Inferior parietal cortex (tissue), 1 donor: ENCODE measurements at regions not wholly inside any gene's neighbourhood (a gene's known extent, or its start where the extent isn't known, plus 50 kb on each side); places are given as distances from the start of the nearest gene placed in this dataset.

Experiments
- DNase-seq: peaks from one replicate; pipeline ENCODE4 v3.0.0-alpha.2; 2016; ENCODE audit errors: extremely low spot score

DNA sequence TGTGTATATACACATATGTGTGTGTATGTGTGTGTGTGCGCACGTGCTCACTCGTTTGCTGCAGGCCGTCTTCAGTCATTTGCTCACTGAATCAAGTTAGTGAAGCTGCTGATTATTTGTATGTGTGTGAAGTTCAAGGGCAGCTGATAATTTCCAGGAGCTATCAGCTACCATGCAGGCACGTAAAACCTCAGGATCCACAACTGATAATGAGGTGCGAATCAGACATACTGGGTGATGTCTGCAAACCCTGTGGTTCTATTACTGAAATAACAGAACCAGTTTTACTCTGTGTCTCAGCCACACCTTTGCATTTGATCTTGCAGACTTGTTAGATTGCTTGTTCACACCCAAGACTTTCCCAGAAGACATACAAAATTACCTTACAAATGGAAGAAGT, 257.6 kb downstream of the TAF11L14 start:
- no peak for DNase-seq

DNA sequence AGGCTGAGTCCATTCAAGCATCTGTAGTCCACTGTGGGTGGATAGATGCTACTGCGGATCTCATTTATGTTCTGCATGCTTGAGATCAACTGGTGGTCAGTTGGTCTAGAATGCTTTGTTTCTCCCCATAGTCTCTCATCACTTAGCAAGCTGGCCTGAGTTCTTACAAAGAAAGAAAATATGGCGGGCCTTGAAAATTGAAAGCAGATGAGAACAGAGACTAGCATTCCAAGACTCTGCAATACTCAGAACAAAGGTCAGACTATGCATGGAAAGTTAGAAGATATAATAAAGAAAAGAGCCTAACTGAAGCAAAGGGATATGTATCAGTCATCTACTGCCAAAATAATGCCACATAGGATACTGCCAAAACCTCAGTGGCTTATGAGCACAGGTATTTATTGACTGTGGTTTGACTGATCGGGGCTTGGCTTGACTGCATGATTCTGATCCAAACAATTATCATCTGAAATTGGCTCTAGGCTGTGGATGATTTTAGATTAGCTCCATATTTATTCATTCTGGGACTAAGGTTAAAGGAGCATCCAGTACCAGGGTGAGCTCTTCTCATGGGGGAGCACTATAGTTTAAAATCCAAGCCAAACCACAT, 258.9 kb downstream of the TAF11L14 start:
- DNase-seq: no peak

GRCh38 chr5:17895288-17896033, 261.2 kb downstream of the TAF11L14 start:
- DNase-seq: no peak

DNA sequence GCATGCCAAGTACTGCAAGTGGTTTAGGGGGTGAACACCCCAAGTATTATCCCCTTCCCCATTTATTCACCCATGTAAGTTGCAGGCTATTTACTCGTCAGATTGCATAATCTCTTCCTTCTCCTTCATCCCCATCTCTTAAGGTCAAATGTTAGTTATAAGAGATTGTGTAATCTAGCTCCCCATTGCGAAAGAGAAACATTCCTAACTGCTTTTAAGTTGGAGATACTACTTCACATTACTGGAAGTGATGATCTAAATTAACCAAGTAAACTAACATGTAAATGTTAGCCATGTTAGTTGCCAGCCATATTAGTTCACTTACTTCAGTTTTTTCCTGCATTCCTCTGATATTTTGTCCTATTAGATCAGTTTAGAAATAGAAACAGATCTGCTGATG, 262.3 kb downstream of the TAF11L14 start:
- DNase-seq: no peak

- DNase-seq: no peak
Measured at GRCh38 chr5:17897776-17898175, 263.5 kb downstream of the TAF11L14 start.

DNA sequence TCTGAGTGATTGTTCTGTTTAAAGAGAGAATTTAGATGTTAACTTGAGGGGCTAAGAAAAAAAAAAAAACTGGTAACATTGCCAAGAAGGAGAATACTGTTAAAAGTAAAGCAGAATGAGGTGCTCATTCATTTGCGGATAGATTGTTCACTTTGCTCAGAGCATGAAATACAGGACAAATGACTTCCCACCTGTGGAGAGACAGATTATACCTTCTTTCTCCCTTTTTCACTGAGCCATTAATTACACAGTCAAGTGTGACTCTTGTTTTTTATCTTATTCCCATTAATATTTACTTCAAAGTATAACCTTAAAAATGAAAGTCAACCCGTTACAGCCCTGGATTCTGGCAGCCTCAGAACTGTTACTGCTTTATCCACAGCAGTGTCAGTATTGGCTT, 264.5 kb downstream of the TAF11L14 start:
- no peak for DNase-seq

DNA sequence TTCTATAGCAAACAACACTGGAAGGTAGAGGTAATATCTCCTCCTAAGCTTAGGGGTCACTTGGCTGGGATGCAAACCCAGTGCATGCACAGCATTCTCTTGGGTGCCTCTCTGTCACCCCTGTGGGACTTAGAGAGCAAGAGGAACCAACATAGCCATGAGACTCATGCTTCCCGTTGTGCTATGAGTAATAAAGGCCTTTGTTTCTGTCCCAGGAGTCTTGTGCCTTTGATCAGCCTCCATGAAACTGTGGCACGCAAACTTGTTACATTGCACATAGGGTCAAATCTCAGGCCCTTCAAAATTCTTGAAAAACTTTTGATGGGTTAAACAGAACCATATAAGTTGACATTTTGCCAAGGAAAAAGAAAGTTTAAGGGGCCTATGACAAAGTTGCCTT, 272.8 kb downstream of the TAF11L14 start:
- DNase-seq: no peak

DNA sequence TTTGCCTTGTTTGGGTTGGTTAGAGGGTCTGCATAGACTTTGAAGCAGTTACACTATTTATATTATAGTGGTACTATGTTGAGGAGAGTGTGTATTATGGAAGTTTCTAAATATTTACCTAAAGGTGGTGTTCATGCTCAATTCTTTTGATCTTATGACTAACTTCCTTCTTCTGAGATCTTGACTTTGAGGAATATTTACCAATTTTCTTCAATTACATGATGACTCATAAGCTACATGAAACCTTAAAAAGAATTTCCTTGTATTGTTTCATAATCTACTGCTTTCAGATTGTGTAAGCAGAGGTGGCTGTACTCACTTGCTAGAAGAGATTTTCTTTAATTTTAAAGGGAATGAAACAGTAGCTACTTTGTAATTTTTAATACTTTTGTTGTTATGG, 276.1 kb downstream of the TAF11L14 start:
- no peak for DNase-seq

GRCh38 chr5:17912794-17913193, 278.5 kb downstream of the TAF11L14 start:
- no peak for DNase-seq

DNA sequence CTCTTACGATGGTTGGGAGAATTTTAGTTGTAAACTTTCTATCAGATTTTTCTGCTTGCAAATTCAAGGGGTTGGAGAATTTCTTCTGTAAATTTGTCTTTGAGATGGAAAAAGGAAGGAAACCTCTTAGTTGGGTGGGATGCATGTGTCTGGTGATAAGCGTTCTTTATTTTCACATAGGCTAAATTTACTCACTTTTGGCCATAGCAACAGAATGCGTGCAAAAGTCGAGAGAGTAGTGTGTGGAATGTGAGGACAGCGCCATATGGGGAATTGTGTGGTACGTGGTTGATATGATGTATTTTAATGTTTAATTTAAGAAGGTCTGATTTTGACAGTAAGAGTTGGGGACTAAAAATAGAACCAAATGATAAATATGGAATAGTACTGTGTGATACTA, 282.2 kb downstream of the TAF11L14 start:
- peak; percentile 36 for DNase-seq

DNA sequence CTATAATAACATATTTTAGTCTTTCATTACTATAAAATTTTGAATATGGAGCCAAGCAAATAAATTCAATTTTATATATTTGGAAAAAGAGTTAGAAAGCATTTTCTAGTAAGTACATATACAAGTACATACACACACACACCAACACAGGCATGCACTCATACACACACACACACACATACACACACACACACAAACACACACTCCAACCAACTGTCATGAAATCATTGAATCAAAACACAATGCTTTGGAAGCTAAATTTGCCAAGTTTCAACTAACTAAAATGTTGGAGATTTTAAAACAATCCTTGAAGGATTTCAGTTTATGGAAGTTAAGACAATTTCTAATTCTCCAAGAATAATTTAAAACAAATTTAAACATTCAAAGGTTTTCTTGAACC, 283.2 kb downstream of the TAF11L14 start:
- DNase-seq: no peak

DNA sequence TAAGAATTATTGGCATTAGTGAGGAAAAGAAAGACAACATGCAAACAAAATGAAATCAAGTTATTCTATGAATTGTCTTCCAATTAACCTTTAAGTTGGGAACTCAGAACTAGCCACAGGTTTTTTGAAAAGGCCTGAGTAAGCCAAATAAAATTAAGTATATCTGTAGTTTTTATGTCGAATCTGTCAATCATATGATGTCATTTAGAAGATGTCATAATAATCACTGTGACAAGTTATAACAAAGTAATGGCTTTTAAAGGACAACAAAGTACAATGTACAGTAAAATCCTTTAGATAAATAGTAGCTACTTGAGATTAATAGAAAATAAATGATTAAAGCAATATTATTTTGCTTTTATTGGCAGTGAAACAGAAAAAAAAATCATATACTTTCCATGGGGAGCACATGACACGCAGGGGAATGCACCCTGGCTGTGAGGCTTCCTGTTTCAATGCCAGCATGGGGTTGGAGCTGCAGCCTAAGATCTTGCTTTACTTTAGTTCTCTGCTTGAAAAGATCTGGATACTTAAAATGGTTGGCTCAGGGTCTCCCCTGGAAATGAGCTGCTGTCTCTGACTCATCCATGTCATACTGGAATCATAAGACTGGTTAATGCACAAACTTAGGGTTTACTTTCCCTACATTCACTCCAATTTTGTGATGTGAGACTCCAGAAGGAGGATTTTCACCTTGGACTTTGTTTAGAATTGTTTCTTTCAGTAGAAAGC, 284.3 kb downstream of the TAF11L14 start:
- peak; percentile 32 for DNase-seq

- DNase-seq: no peak
Measured at GRCh38 chr5:17925276-17925675, 291.0 kb downstream of the TAF11L14 start.

GRCh38 chr5:17928581-17928981, 294.3 kb downstream of the TAF11L14 start:
- DNase-seq: no peak

GRCh38 chr5:17929171-17929570, 294.9 kb downstream of the TAF11L14 start:
- peak; percentile 46 for DNase-seq

GRCh38 chr5:17930346-17930745, 296.1 kb downstream of the TAF11L14 start:
- DNase-seq: no peak

DNA sequence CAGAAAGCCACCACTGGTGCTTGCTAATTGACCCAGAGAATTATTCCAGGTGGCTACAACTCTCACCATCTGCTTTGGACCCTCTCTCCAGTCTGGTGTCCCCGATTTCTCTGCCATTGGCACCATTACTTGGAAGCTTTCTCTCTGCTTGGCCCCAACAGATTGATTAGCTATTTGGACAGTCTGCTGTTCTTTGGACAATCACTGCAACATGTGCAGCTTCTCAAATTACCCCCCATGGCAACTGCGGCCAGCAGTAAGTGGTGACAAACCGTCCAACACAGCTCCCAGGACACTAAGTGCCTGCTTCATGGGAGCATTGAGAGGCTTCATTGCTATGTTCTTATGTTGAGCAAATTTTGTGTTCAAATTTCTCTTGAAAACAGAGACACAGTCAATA, 309.8 kb downstream of the TAF11L14 start:
- DNase-seq: no peak

DNA sequence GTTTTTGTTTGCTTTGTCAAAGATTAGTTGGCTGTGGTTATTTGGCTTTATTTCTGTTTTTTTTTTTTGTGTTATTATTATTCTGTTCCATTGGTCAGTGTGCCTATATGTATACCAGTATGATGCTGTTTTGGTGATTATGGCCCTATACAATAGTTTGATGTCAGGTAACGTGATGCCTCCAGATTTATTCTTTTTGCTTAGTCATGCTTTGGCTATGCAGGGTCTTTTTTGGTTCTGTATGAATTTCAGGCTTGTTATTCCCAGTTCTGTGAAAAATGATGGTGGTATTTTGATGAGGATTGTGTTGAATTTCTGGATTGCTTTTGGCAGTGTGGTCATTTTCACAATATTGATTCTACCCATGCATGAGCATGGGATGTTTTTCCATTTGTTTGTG, 312.8 kb downstream of the TAF11L14 start:
- DNase-seq: no peak

DNA sequence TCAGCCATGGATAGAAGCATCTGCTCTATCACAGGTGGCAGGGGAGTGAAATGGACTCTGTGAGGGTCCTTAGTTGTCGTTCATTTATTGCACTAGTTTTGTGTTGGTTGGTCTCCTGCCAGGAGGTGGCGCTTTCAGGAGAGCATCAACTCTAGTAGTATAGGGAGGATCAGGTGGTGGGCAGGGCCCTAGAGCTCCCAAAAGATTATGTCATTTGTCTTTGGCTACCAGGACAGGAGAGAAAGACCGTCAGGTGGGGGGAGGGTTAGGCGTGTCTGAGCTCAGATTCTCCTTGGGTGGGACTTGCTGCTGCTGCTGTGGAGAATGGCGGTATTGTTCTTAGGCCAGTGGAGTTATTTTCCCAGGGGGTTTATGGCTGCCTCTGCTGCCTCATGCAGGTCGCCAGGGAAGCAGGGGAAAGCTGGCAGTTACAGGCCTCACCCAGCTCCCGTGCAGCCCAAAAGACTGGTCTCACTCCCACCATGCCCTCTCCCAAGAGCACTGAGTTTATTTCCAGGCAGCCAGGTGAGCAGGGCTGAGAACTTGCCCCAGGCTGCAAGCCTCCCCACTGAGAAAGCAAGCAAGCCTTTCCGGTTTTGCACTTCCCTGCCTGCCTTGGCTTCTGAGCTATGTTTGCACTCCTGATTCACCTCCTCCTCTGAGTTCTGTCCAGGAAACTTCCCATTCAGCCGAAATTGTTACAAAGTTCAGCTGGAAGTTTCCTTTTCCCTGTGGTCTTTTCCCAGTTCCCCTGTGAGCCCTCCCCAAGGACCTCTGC, 317.3 kb downstream of the TAF11L14 start:
- DNase-seq: no peak

DNA sequence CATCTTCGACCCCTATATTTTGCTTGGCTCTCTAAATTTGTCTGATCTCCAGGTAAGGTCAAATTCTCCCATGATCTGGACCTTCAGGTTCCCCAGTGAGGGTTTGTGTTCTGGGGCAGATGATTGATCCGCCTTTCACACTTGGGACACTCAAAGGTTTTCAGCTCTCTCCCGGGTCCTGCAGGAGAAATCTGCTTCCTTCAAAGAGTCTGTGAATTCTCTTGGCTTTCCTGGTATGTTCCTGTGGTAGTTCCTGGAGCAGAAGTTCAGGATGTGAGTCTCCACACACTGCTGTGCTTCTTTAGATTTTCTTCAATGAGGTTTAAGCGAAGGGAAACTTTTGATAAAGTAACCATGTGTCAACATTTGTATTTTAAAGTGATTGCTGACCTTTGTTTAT, 318.0 kb downstream of the TAF11L14 start:
- DNase-seq: no peak

DNA sequence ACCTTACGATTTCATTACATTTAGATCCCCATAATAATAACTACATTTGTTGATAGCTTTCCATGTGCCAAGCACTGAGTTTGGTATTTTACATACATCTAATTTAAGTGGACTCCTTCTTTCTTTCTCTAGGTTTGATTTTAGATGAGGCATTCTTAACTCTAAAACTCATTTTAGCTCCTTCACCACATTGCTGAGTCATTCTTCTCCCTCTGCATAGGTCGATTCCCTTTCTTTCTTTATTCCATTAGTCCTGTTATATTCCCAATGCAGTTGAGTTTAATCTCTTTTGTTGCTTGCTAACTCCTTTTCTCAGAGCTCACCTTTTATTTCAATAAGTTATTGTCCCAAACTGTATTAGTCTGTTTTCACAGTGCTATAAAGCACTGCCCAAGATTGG, 329.8 kb downstream of the TAF11L14 start:
- DNase-seq: no peak
